PC-9 (cell line): ENCODE measurements at regions not wholly inside any gene's neighbourhood (a gene's known extent, or its start where the extent isn't known, plus 50 kb on each side); places are given as distances from the start of the nearest gene placed in this dataset.

ENCODE experiments used
- BruUV-seq: library from RNA; stranded (reverse); fragments of 400-500 nt; replicated peaks from 2 replicates; lab custom pipeline; 2021; lab: Mats Ljungman, UMichigan
- CTCF ChIA-PET: fragments of 300-600 bp; sonication (Branson Sonifier 250); formaldehyde crosslinking; loops from one replicate; lab custom pipeline; 2022; ENCODE audit warnings: antibody characterized with exemption; lab: Charles Lee
- POLR2A ChIA-PET: fragments of 300-600 bp; sonication (Branson Sonifier 250); formaldehyde crosslinking; loops from one replicate; lab custom pipeline; 2022; ENCODE audit warnings: antibody characterized with exemption; ENCODE audit not compliant: unreplicated experiment; lab: Charles Lee
- DNase-seq, 2 experiments: peaks; one replicate each; pipeline versions ENCODE4 v3.0.0 to v3.0.0-alpha.2; 2015 to 2022; ENCODE audit warnings: mixed read lengths in 1 of 2
- H2AFZ ChIP-seq: fragments of 200-600 bp; sonication (generic); 2 replicates; pipeline ENCODE4 v1.8.1; 2017; ENCODE audit warnings: antibody characterized with exemption
- H3F3A ChIP-seq: fragments of 200-600 bp; sonication (generic); 2 replicates; pipeline ENCODE4 v1.8.1; 2017; ENCODE audit warnings: antibody characterized with exemption, mild to moderate bottlenecking, low read depth; ENCODE audit not compliant: insufficient read depth
- H3K27ac ChIP-seq: fragments of 200-600 bp; sonication (generic); 2 replicates; pipeline ENCODE4 v1.6.1; 2016; ENCODE audit warnings: mixed run types
- H3K27me3 ChIP-seq: fragments of 200-600 bp; sonication (generic); 2 replicates; pipeline ENCODE4 v1.6.1; 2016; ENCODE audit warnings: low read depth, mixed run types; ENCODE audit not compliant: insufficient read depth
- H3K36me3 ChIP-seq: fragments of 200-600 bp; sonication (generic); 2 replicates; pipeline ENCODE4 v1.6.1; 2016; ENCODE audit warnings: low read depth, mixed run types
- H3K4me1 ChIP-seq: fragments of 200-600 bp; sonication (generic); replicated peaks from 2 replicates; pipeline ENCODE4 v1.6.1; 2016; ENCODE audit warnings: mixed run types; ENCODE audit not compliant: insufficient read depth
- H3K4me2 ChIP-seq: fragments of 200-600 bp; sonication (generic); 2 replicates; pipeline ENCODE4 v1.6.1; 2017; ENCODE audit warnings: mixed run types
- H3K4me3 ChIP-seq: fragments of 200-600 bp; sonication (generic); 2 replicates; pipeline ENCODE4 v1.6.1; 2016; ENCODE audit warnings: mixed run types
- H3K79me2 ChIP-seq: fragments of 200-600 bp; sonication (generic); 2 replicates; pipeline ENCODE4 v1.6.1; 2017; ENCODE audit warnings: low read depth, mixed run types
- H3K9me2 ChIP-seq: fragments of 200-600 bp; sonication (generic); 2 replicates; pipeline ENCODE4 v1.8.1; 2017; ENCODE audit warnings: mild to moderate bottlenecking; ENCODE audit not compliant: insufficient read depth
- H3K9me3 ChIP-seq: fragments of 200-600 bp; sonication (generic); 2 replicates; pipeline ENCODE4 v1.8.1; 2016; ENCODE audit warnings: low read depth; ENCODE audit not compliant: insufficient read depth
- H4K20me1 ChIP-seq: fragments of 200-600 bp; sonication (generic); 2 replicates; pipeline ENCODE4 v1.8.1; 2017; ENCODE audit not compliant: insufficient read depth
- EZH2 ChIP-seq: fragments of 200-600 bp; sonication (generic); IDR thresholded peaks from 2 replicates; pipeline ENCODE4 v1.8.0; 2017; ENCODE audit warnings: antibody characterized with exemption, low read depth
- intact Hi-C: fragments of 100-400 bp; cut with micrococcal nuclease; formaldehyde crosslinking; loops from one replicate; pipeline ENCODE4 v1.10.0; 2022; ENCODE audit not compliant: unreplicated experiment
- TF ChIP-seq, protein P1 (sequence below): fragments of 200-600 bp; sonication (generic); conservative IDR thresholded peaks from 2 replicates; pipeline ENCODE4 v1.6.1; 2017; ENCODE audit warnings: mixed run types, antibody characterized with exemption, mild to moderate bottlenecking, moderate library complexity

DNA sequence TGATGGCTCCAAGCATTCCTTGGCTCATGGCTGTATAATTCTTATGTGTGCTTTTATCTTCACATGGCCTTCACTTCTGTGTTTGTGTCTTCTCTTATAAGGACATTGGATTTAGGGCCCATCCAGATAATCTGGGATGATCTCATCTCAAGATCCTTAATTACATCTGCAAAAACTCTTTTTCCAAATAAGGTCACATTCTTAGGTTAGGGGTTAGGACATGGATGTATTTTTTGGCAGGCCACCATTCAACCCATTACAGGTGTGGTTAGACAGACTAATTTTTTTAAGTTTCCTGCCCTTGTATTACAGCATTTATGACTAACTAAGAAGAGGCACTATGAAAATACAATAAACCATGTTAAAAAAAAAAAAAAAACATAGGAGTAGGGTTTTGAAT lies 254.0 kb downstream of the TPBG start:
- Histone ChIP-seq H3F3A (no peaks in the 10 kb centered on the region), H3K4me1 (no peaks in the 10 kb centered on the region), H3K4me2 (no peak overlapping the region), H3K9me2 (no peaks in the 10 kb centered on the region), H3K79me2 (no peaks in the 10 kb centered on the region), H3K4me3 (no peak overlapping the region), H2AFZ (no peak overlapping the region), H4K20me1 (no peaks in the 10 kb centered on the region), H3K27ac (no peak overlapping the region), H3K36me3 (no peaks in the 10 kb centered on the region), H3K27me3 (no peaks in the 10 kb centered on the region), H3K9me3 (no peaks in the 10 kb centered on the region)
- ChIA-PET POLR2A (no interaction called here), CTCF (interaction anchor here (0.7 kb wide), 1 partner anchor 38 kb away, joined by 6 read pairs; no protein-coding TSS in a partner anchor)
- BruUV-seq: no TSS peak
- TF ChIP-seq, protein P1, sequence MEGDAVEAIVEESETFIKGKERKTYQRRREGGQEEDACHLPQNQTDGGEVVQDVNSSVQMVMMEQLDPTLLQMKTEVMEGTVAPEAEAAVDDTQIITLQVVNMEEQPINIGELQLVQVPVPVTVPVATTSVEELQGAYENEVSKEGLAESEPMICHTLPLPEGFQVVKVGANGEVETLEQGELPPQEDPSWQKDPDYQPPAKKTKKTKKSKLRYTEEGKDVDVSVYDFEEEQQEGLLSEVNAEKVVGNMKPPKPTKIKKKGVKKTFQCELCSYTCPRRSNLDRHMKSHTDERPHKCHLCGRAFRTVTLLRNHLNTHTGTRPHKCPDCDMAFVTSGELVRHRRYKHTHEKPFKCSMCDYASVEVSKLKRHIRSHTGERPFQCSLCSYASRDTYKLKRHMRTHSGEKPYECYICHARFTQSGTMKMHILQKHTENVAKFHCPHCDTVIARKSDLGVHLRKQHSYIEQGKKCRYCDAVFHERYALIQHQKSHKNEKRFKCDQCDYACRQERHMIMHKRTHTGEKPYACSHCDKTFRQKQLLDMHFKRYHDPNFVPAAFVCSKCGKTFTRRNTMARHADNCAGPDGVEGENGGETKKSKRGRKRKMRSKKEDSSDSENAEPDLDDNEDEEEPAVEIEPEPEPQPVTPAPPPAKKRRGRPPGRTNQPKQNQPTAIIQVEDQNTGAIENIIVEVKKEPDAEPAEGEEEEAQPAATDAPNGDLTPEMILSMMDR: no peak
- TF ChIP-seq EZH2: no peak
- DNase-seq: no peak
- intact Hi-C loops: no loop called here

DNA sequence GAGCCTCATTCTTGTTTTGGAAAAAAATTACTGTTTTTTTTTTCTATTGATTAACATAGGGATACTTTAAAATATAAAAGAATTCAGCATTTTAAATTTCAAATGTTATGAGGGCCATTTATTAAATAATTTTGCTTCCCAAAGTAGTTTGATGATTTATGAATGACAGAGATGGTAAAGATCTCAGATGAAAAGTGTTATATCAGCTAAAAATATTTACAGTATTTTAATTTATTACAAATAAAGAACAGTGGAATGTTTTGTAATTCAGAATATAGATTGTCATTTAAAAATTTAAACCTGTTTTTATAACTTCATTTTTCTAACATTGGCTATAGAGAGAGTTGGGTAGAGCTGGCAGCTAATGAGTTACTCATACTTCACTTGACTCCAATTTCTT lies 256.0 kb downstream of the TPBG start:
- no peak for DNase-seq
- no peaks in the 10 kb centered on the region for H3K9me3 ChIP-seq
- no peaks in the 10 kb centered on the region for H4K20me1 ChIP-seq
- no peaks in the 10 kb centered on the region for H3K36me3 ChIP-seq
- TF ChIP-seq, protein P1: no peak
- TF ChIP-seq EZH2: no peak
- H3K4me3 ChIP-seq: no peak overlapping the region
- no peak overlapping the region for H3K27ac ChIP-seq
- no peak overlapping the region for H3K4me2 ChIP-seq
- POLR2A ChIA-PET: no interaction called here
- BruUV-seq: no TSS peak
- H3K4me1 ChIP-seq: no peaks in the 10 kb centered on the region
- CTCF ChIA-PET: no interaction called here
- H3K79me2 ChIP-seq: no peaks in the 10 kb centered on the region
- intact Hi-C loops: no loop called here
- no peak overlapping the region for H2AFZ ChIP-seq
- H3F3A ChIP-seq: no peaks in the 10 kb centered on the region
- no peaks in the 10 kb centered on the region for H3K27me3 ChIP-seq
- H3K9me2 ChIP-seq: no peaks in the 10 kb centered on the region

DNA sequence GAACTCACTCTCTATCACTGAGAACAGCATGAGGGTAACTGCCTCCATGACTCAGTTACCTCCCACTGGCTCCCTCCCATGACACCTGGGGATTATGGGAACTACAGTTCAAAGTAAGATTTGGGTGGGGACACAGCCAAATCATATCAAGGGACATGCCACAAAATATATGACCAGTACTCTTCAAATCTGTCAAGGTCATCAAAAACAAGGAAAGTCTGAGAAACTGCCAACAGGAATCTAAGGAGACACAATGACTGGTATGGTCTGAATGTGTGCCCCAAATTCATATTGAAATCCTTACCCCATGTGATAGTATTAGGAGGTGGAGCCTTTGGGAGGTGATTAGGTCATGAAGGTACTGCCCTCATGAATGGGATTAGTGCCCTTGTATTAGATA lies 258.8 kb downstream of the TPBG start:
- intact Hi-C loops: no loop called here
- DNase-seq: no peak
- Histone ChIP-seq H3K4me2 (no peak overlapping the region), H3K36me3 (no peaks in the 10 kb centered on the region), H3F3A (no peaks in the 10 kb centered on the region), H3K9me2 (no peaks in the 10 kb centered on the region), H3K4me1 (no peaks in the 10 kb centered on the region), H3K27ac (no peak overlapping the region), H3K4me3 (no peak overlapping the region), H3K9me3 (no peaks in the 10 kb centered on the region), H4K20me1 (no peaks in the 10 kb centered on the region), H2AFZ (no peak overlapping the region), H3K27me3 (no peaks in the 10 kb centered on the region), H3K79me2 (no peaks in the 10 kb centered on the region)
- ChIA-PET POLR2A (no interaction called here), CTCF (no interaction called here)
- TF ChIP-seq, protein P1: no peak
- no peak for TF ChIP-seq EZH2
- no TSS peak for BruUV-seq
